ENCODE measurements at regions not wholly inside any gene's neighbourhood (a gene's known extent, or its start where the extent isn't known, plus 50 kb on each side); places are given as distances from the start of the nearest gene placed in this dataset.

DNA sequence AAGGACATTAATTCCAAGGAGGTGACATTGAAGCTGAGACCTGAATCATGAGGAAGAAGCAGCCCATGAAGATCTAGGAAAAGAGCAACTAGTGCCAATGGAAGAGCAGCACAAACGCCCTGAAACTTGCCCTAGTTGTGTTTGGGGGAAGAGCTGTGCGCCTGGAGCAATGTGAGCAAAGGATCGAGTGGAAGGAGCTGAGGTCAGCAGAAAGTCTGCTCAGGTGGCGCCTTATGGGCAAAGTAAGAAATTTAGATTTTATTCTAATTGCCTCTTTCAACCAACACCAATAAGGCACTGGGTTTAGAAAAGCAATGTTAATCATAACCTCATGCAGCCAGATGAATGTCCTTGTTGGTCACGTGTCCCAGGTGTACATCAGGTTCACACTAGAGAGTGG, 226.0 kb upstream of the THSD7B start (continued):
- TF ChIP-seq, protein P1, sequence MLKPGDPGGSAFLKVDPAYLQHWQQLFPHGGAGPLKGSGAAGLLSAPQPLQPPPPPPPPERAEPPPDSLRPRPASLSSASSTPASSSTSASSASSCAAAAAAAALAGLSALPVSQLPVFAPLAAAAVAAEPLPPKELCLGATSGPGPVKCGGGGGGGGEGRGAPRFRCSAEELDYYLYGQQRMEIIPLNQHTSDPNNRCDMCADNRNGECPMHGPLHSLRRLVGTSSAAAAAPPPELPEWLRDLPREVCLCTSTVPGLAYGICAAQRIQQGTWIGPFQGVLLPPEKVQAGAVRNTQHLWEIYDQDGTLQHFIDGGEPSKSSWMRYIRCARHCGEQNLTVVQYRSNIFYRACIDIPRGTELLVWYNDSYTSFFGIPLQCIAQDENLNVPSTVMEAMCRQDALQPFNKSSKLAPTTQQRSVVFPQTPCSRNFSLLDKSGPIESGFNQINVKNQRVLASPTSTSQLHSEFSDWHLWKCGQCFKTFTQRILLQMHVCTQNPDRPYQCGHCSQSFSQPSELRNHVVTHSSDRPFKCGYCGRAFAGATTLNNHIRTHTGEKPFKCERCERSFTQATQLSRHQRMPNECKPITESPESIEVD (tag by site-specific recombination; IDR thresholded peaks at IDR 0.05): no peak
- TF ChIP-seq, protein P2, sequence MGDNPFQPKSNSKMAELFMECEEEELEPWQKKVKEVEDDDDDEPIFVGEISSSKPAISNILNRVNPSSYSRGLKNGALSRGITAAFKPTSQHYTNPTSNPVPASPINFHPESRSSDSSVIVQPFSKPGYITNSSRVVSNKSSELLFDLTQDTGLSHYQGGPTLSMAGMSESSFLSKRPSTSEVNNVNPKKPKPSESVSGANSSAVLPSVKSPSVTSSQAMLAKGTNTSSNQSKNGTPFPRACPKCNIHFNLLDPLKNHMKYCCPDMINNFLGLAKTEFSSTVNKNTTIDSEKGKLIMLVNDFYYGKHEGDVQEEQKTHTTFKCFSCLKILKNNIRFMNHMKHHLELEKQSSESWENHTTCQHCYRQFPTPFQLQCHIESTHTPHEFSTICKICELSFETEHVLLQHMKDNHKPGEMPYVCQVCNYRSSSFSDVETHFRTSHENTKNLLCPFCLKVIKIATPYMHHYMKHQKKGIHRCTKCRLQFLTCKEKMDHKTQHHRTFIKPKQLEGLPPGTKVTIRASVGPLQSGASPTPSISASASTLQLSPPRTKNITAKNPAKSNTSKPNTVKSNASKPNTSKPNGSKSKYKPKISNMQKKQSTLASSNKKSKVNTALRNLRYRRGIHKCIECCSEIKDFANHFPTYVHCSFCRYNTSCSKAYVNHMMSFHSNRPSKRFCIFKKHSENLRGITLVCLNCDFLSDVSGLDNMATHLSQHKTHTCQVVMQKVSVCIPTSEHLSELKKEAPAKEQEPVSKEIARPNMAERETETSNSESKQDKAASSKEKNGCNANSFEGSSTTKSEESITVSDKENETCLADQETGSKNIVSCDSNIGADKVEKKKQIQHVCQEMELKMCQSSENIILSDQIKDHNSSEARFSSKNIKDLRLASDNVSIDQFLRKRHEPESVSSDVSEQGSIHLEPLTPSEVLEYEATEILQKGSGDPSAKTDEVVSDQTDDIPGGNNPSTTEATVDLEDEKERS (tag by site-specific recombination; IDR thresholded peaks at IDR 0.05): no peak
- TF ChIP-seq SCRT2 (tag by site-specific recombination; IDR thresholded peaks at IDR 0.05) (no peak), ZNF302 (tag by site-specific recombination; IDR thresholded peaks at IDR 0.05; ENCODE audit: low read depth) (no peak)

DNA sequence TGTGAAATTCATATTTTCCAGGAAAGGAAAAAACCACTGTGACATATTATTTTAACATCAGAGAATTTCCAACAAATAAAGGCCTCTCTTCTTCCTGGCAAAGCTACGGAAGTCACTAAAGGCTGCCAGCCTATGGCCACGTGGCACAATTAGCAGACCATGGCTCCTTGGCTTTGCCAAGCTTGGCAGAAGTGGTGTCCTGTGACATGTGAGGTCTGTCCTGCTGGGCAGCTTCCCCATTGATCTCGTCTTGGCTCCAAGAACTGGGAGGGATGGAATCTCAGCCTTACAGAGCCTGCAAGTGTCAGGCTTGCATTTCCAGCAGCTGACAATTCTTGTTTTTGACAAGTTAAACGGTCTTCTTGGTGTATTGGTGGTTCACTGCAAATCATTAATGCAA, 226.9 kb upstream of the THSD7B start:
- ChIA-PET CTCF (no interaction called here), POLR2A (no interaction called here)
- Histone ChIP-seq H3K4me3 (ENCODE audit: low read depth, low read length) (no peak overlapping the region), H3K27ac (ENCODE audit: extremely low read depth, low read depth, low read length) (no peak overlapping the region), H3K4me1 (ENCODE audit: control insufficient read depth, insufficient read depth, low read length) (no peaks in the 10 kb centered on the region), H3K9me3 (ENCODE audit: control insufficient read depth, insufficient read depth, low read depth, low read length) (no peaks in the 10 kb centered on the region), H3K36me3 (ENCODE audit: control insufficient read depth in 2 of 2, insufficient read depth in 1 of 2, low read length in 2 of 2) (no peaks in the 10 kb centered on the region)
- TF ChIP-seq FEZF1 (tag by site-specific recombination; IDR thresholded peaks at IDR 0.05) (no peak), ZNF785 (tag by site-specific recombination; IDR thresholded peaks at IDR 0.05) (no peak), ZNF184 (tag by site-specific recombination; IDR thresholded peaks at IDR 0.05) (no peak), ZNF571 (tag by site-specific recombination; IDR thresholded peaks at IDR 0.05) (no peak)

- H3K36me3 ChIP-seq (ENCODE audit: control insufficient read depth in 2 of 2, insufficient read depth in 1 of 2, low read length in 2 of 2): no peaks in the 10 kb centered on the region
- H3K9me3 ChIP-seq (ENCODE audit: control insufficient read depth, insufficient read depth, low read depth, low read length): no peaks in the 10 kb centered on the region
- POLR2A ChIA-PET: no interaction called here
- H3K27ac ChIP-seq (ENCODE audit: extremely low read depth, low read depth, low read length): no peak overlapping the region
- H3K4me3 ChIP-seq (ENCODE audit: low read depth, low read length): no peak overlapping the region
- CTCF ChIA-PET: no interaction called here
- H3K4me1 ChIP-seq (ENCODE audit: control insufficient read depth, insufficient read depth, low read length): no peaks in the 10 kb centered on the region
- TF ChIP-seq EGR2 (tag by site-specific recombination; IDR thresholded peaks at IDR 0.05; ENCODE audit: low read depth): no peak
- TF ChIP-seq, protein P3, sequence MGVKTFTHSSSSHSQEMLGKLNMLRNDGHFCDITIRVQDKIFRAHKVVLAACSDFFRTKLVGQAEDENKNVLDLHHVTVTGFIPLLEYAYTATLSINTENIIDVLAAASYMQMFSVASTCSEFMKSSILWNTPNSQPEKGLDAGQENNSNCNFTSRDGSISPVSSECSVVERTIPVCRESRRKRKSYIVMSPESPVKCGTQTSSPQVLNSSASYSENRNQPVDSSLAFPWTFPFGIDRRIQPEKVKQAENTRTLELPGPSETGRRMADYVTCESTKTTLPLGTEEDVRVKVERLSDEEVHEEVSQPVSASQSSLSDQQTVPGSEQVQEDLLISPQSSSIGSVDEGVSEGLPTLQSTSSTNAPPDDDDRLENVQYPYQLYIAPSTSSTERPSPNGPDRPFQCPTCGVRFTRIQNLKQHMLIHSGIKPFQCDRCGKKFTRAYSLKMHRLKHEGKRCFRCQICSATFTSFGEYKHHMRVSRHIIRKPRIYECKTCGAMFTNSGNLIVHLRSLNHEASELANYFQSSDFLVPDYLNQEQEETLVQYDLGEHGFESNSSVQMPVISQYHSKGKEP (tag by site-specific recombination; IDR thresholded peaks at IDR 0.05): no peak
- no peak for TF ChIP-seq ZNF585B (tag by site-specific recombination; IDR thresholded peaks at IDR 0.05)
- no peak for TF ChIP-seq ZNF112 (tag by site-specific recombination; IDR thresholded peaks at IDR 0.05)
- TF ChIP-seq HOXC10 (CRISPR knock-in tag; IDR thresholded peaks at IDR 0.05): no peak
These were observed 230.5 kb upstream of the THSD7B start for GRCh38 chr2:136534811-136535210.

- Histone ChIP-seq H3K4me3 (ENCODE audit: low read depth, low read length) (no peak overlapping the region), H3K27ac (ENCODE audit: extremely low read depth, low read depth, low read length) (no peak overlapping the region), H3K9me3 (ENCODE audit: control insufficient read depth, insufficient read depth, low read depth, low read length) (no peaks in the 10 kb centered on the region), H3K36me3 (ENCODE audit: control insufficient read depth in 2 of 2, insufficient read depth in 1 of 2, low read length in 2 of 2) (no peaks in the 10 kb centered on the region), H3K4me1 (ENCODE audit: control insufficient read depth, insufficient read depth, low read length) (no peaks in the 10 kb centered on the region)
- ChIA-PET POLR2A (no interaction called here), CTCF (no interaction called here)
- TF ChIP-seq, protein P4, sequence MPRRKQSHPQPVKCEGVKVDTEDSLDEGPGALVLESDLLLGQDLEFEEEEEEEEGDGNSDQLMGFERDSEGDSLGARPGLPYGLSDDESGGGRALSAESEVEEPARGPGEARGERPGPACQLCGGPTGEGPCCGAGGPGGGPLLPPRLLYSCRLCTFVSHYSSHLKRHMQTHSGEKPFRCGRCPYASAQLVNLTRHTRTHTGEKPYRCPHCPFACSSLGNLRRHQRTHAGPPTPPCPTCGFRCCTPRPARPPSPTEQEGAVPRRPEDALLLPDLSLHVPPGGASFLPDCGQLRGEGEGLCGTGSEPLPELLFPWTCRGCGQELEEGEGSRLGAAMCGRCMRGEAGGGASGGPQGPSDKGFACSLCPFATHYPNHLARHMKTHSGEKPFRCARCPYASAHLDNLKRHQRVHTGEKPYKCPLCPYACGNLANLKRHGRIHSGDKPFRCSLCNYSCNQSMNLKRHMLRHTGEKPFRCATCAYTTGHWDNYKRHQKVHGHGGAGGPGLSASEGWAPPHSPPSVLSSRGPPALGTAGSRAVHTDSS (tag by site-specific recombination; IDR thresholded peaks at IDR 0.05): no peak
- TF ChIP-seq SP7 (tag by site-specific recombination; IDR thresholded peaks at IDR 0.05) (no peak), ZEB2 (tag by site-specific recombination; IDR thresholded peaks at IDR 0.05) (no peak), REST (tag by site-specific recombination; IDR thresholded peaks at IDR 0.05) (no peak), ZNF18 (tag by site-specific recombination; IDR thresholded peaks at IDR 0.05) (no peak)
These were observed 233.2 kb upstream of the THSD7B start for GRCh38 chr2:136532171-136532570.
